Ascending aorta (tissue), 2 donors: ENCODE measurements at regions not wholly inside any gene's neighbourhood (a gene's known extent, or its start where the extent isn't known, plus 50 kb on each side); places are given as distances from the start of the nearest gene placed in this dataset.

Source experiments
- DNase-seq, 2 donors: peaks; one replicate each; pipeline ENCODE4 v3.0.0-alpha.2; 2019; ENCODE audit warnings: low spot score in 2 of 2
- H3K27ac ChIP-seq, 2 donors: fragments of 200-600 bp; sonication (generic); one replicate each; pipeline ENCODE4 v1.5.1; 2016 to 2017; ENCODE audit warnings: mild to moderate bottlenecking in 1 of 2
- H3K27me3 ChIP-seq: fragments of 200-600 bp; sonication (generic); one replicate; pipeline ENCODE4 v1.5.1; 2017
- H3K36me3 ChIP-seq, 2 donors: fragments of 200-600 bp; sonication (generic); one replicate each; pipeline ENCODE4 v1.5.1; 2016
- H3K4me1 ChIP-seq, 2 donors: fragments of 200-600 bp; sonication (generic); one replicate each; pipeline ENCODE4 v1.5.1; 2016 to 2017; ENCODE audit warnings: mild to moderate bottlenecking in 1 of 2
- H3K4me3 ChIP-seq, 2 donors: fragments of 200-600 bp; sonication (generic); one replicate each; pipeline ENCODE4 v1.5.1; 2016 to 2017; ENCODE audit warnings: mild to moderate bottlenecking in 1 of 2
- H3K9me3 ChIP-seq, 2 donors: fragments of 200-600 bp; sonication (generic); one replicate each; pipeline ENCODE4 v1.5.1; 2016
- CTCF ChIP-seq, 3 experiments: fragments of 200-600 bp in 2 of 3; fragments of 450-650 bp in 1 of 3; sonication (generic) in 2 of 3; IDR thresholded peaks; one replicate each; pipeline ENCODE4 v1.5.1; 2016 to 2019; ENCODE audit warnings: antibody characterized with exemption in 3 of 3, mild to moderate bottlenecking in 1 of 3, moderate library complexity in 1 of 3
- intact Hi-C: fragments of 100-400 bp; cut with DNase I; formaldehyde crosslinking; loops from one replicate; pipeline ENCODE4 v1.15.1; 2023

GRCh38 chr13:74206855-74207254 lies 72.7 kb upstream of the KLF12 start:
- H3K36me3 ChIP-seq = no peaks in the 10 kb centered on the region
- H3K27ac ChIP-seq = peak overlapping the region; percentile 21 to 26
- H3K4me1 ChIP-seq = peaks cover 0 to 13% of the 10 kb centered on the region in 2 donors
- DNase-seq = no peak
- TF ChIP-seq CTCF (IDR thresholded peaks at IDR 0.05) = no peak
- H3K9me3 ChIP-seq = no peaks in the 10 kb centered on the region
- intact Hi-C loops = loop anchor here (10.0 kb wide), 1 partner anchor 152 kb away; no protein-coding TSS in a partner anchor
- H3K27me3 ChIP-seq = no peaks in the 10 kb centered on the region
- no peak overlapping the region for H3K4me3 ChIP-seq

GRCh38 chr13:74206061-74206561 lies 71.9 kb upstream of the KLF12 start:
- Histone ChIP-seq H3K27me3 (no peaks in the 10 kb centered on the region), H3K4me1 (peaks cover 0 to 16% of the 10 kb centered on the region in 2 donors), H3K36me3 (no peaks in the 10 kb centered on the region), H3K4me3 (no peak overlapping the region), H3K27ac (peak overlapping the region; percentile 21 to 26), H3K9me3 (no peaks in the 10 kb centered on the region)
- DNase-seq = no peak
- intact Hi-C loops = loop anchor here (10.0 kb wide), 1 partner anchor 151 kb away; no protein-coding TSS in a partner anchor
- TF ChIP-seq CTCF (IDR thresholded peaks at IDR 0.05) = no peak

- DNase-seq = no peak
- Histone ChIP-seq H3K27me3 (no peaks in the 10 kb centered on the region), H3K36me3 (no peaks in the 10 kb centered on the region), H3K4me1 (peaks cover 0 to 13% of the 10 kb centered on the region in 2 donors), H3K4me3 (no peak overlapping the region), H3K9me3 (no peaks in the 10 kb centered on the region), H3K27ac (peak overlapping the region; percentile 26 to 38)
- intact Hi-C loops = loop anchor here (10.0 kb wide), 1 partner anchor 151 kb away; no protein-coding TSS in a partner anchor
- TF ChIP-seq CTCF (IDR thresholded peaks at IDR 0.05) = no peak
Measured at GRCh38 chr13:74205313-74205690, 71.1 kb upstream of the KLF12 start.

GRCh38 chr13:74204602-74205312 lies 70.6 kb upstream of the KLF12 start:
- no peak overlapping the region for H3K4me3 ChIP-seq
- H3K27ac ChIP-seq = no peak overlapping the region
- H3K9me3 ChIP-seq = no peaks in the 10 kb centered on the region
- intact Hi-C loops = loop anchor here (10.0 kb wide), 1 partner anchor 150 kb away; no protein-coding TSS in a partner anchor
- no peak for DNase-seq
- no peaks in the 10 kb centered on the region for H3K27me3 ChIP-seq
- no peak for TF ChIP-seq CTCF (IDR thresholded peaks at IDR 0.05)
- no peaks in the 10 kb centered on the region for H3K36me3 ChIP-seq
- H3K4me1 ChIP-seq = peaks cover 0 to 11% of the 10 kb centered on the region in 2 donors

- no peak overlapping the region for H3K27ac ChIP-seq
- no peaks in the 10 kb centered on the region for H3K9me3 ChIP-seq
- no peak overlapping the region for H3K4me3 ChIP-seq
- H3K4me1 ChIP-seq = peaks cover 0 to 11% of the 10 kb centered on the region in 2 donors
- intact Hi-C loops = loop anchor here (10.0 kb wide), 1 partner anchor 149 kb away; no protein-coding TSS in a partner anchor
- H3K36me3 ChIP-seq = no peaks in the 10 kb centered on the region
- no peaks in the 10 kb centered on the region for H3K27me3 ChIP-seq
- TF ChIP-seq CTCF (IDR thresholded peaks at IDR 0.05) = no peak
- DNase-seq = no peak
Measured at GRCh38 chr13:74203576-74203975, 69.4 kb upstream of the KLF12 start.
